ENCODE measurements at regions not wholly inside any gene's neighbourhood (a gene's known extent, or its start where the extent isn't known, plus 50 kb on each side); places are given as distances from the start of the nearest gene placed in this dataset.
A peak's percentile ranks its signal among the peaks of the same experiment; 100 is the strongest.

- DNase-seq: no peak
These were observed 254.4 kb upstream of the ZMIZ1 start for GRCh38 chr10:78814407-78814806.

GRCh38 chr10:78815702-78816334 lies 252.9 kb upstream of the ZMIZ1 start:
- no peak for DNase-seq

- peak; percentile 28 for DNase-seq
These were observed 251.4 kb upstream of the ZMIZ1 start for GRCh38 chr10:78817361-78817760.

GRCh38 chr10:78817804-78818203 lies 251.0 kb upstream of the ZMIZ1 start:
- no peak for DNase-seq

GRCh38 chr10:78819361-78820006 lies 249.3 kb upstream of the ZMIZ1 start:
- no peak for DNase-seq

- DNase-seq: no peak
These were observed 248.8 kb upstream of the ZMIZ1 start for GRCh38 chr10:78820007-78820362.

- DNase-seq: no peak
These were observed 247.7 kb upstream of the ZMIZ1 start for GRCh38 chr10:78821052-78821451.

GRCh38 chr10:78828647-78829539 lies 239.9 kb upstream of the ZMIZ1 start:
- no peak for DNase-seq

- DNase-seq: peak; percentile 68
These were observed 239.2 kb upstream of the ZMIZ1 start for GRCh38 chr10:78829565-78829964.

GRCh38 chr10:78830062-78830975 lies 238.4 kb upstream of the ZMIZ1 start:
- peak; percentile 69 for DNase-seq

- no peak for DNase-seq
These were observed 237.8 kb upstream of the ZMIZ1 start for GRCh38 chr10:78830976-78831375.

- DNase-seq: peak; percentile 47
These were observed 237.3 kb upstream of the ZMIZ1 start for GRCh38 chr10:78831461-78831860.

GRCh38 chr10:78832281-78832680 lies 236.5 kb upstream of the ZMIZ1 start:
- no peak for DNase-seq

GRCh38 chr10:78838141-78838657 lies 230.6 kb upstream of the ZMIZ1 start:
- no peak for DNase-seq

- no peak for DNase-seq
These were observed 225.3 kb upstream of the ZMIZ1 start for GRCh38 chr10:78843495-78843894.

- no peak for DNase-seq
These were observed 223.7 kb upstream of the ZMIZ1 start for GRCh38 chr10:78844960-78845607.

- no peak for DNase-seq
These were observed 222.7 kb upstream of the ZMIZ1 start for GRCh38 chr10:78846071-78846470.

- DNase-seq: no peak
These were observed 222.0 kb upstream of the ZMIZ1 start for GRCh38 chr10:78846760-78847159.

GRCh38 chr10:78847485-78847884 lies 221.3 kb upstream of the ZMIZ1 start:
- no peak for DNase-seq

- no peak for DNase-seq
These were observed 219.7 kb upstream of the ZMIZ1 start for GRCh38 chr10:78849115-78849514.

- no peak for DNase-seq
These were observed 219.0 kb upstream of the ZMIZ1 start for GRCh38 chr10:78849731-78850130.

All from fibroblast of skin of right biceps (primary cell).